Esophagus (tissue), 2 donors: ENCODE measurements at regions not wholly inside any gene's neighbourhood (a gene's known extent, or its start where the extent isn't known, plus 50 kb on each side); places are given as distances from the start of the nearest gene placed in this dataset.

Experiments used
- H3K27ac ChIP-seq, 2 donors: one replicate each; pipeline ENCODE4 v1.5.1; 2013; ENCODE audit warnings: low read depth in 2 of 2, mild to moderate bottlenecking in 2 of 2, inconsistent platforms in 1 of 2, low read length in 1 of 2, moderate library complexity in 1 of 2
- H3K27me3 ChIP-seq, 2 donors: one replicate each; pipeline ENCODE4 v1.6.1; 2013; ENCODE audit warnings: low read length in 2 of 2, control low read depth in 1 of 2, mild to moderate bottlenecking in 1 of 2; ENCODE audit not compliant: insufficient read depth in 2 of 2, control insufficient read depth in 1 of 2
- H3K36me3 ChIP-seq, 2 donors: one replicate each; pipeline ENCODE4 v1.6.1; 2013; ENCODE audit warnings: low read length in 1 of 2; ENCODE audit not compliant: control insufficient read depth in 2 of 2, insufficient read depth in 2 of 2
- H3K4me1 ChIP-seq, 2 donors: one replicate each; pipeline ENCODE4 v1.6.1; 2013; ENCODE audit warnings: low read length in 1 of 2; ENCODE audit not compliant: control insufficient read depth in 2 of 2, insufficient read depth in 2 of 2
- H3K4me3 ChIP-seq, 2 donors: one replicate each; pipeline ENCODE4 v1.5.1; 2013; ENCODE audit warnings: low read length in 2 of 2, mild to moderate bottlenecking in 2 of 2, low read depth in 1 of 2, moderate library complexity in 1 of 2
- H3K9me3 ChIP-seq, 2 donors: one replicate each; pipeline ENCODE4 v1.6.1; 2013; ENCODE audit warnings: mild to moderate bottlenecking in 2 of 2, low read depth in 1 of 2, low read length in 1 of 2, moderate library complexity in 1 of 2; ENCODE audit not compliant: control insufficient read depth in 2 of 2, insufficient read depth in 1 of 2
- WGBS, 2 donors: extraction: QIAGEN DNeasy Blood & Tissue Kit; methylation state at CpG; one replicate each; pipeline ENCODE4 v1.1.7; 2013; 5-methylcytosine and 5-hydroxymethylcytosine counted together
- donor health status: healthy with polysubstance abuse.
- donor health status: Bipolar disorder and iron deficiency.

DNA sequence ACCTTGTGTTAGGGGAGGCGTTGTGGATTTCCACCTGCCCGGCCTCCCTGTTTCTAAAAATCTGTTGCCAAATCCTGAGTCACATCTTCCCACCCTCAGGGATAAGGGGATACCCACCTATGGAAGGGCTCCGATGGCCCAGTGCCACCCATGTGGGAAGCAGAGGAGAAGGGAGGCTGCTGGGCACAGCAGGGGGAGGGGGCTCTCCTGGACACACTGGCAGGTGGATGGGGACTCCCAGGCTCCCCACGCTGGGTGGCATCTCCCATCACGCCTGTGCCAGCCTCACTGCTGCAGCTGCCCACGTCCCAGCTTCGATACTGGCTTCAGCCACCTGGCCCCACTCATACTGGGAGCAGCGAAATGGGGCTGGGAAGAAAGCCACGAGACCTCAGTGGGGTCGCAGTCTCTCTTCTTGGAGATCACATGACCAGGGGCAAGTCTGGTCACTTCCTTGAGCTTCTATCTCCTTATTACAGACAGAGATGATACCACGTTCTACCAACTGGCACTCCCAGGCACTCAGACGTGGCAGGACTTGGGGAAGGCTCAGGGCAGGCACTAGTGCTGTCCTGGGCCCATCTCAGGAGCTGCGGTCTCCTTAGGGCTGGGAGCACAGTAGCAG is 72.2 kb downstream of the PITPNM2 start:
- WGBS, 2 donors, result 85 to 87% methylated on average over 13 of the region's 13 CpGs
- H3K27ac ChIP-seq, result no peak overlapping the region
- H3K4me1 ChIP-seq, result peaks cover 6 to 10% of the 10 kb centered on the region in 2 donors

GRCh38 chr12:123078120-123078465 is 72.8 kb downstream of the PITPNM2 start:
- Histone ChIP-seq H3K9me3 (no peaks in the 10 kb centered on the region), H3K36me3 (no peaks in the 10 kb centered on the region), H3K27ac (no peak overlapping the region), H3K4me3 (no peak overlapping the region), H3K27me3 (no peaks in the 10 kb centered on the region), H3K4me1 (peaks cover 6 to 10% of the 10 kb centered on the region in 2 donors)
- 91 to 96% methylated on average over 12 of the region's 12 CpGs for WGBS, 2 donors

More for the DNA sequence above, 72.2 kb downstream of the PITPNM2 start:
- Histone ChIP-seq H3K4me3 (no peak overlapping the region), H3K36me3 (no peaks in the 10 kb centered on the region), H3K27me3 (no peaks in the 10 kb centered on the region), H3K9me3 (no peaks in the 10 kb centered on the region)

DNA sequence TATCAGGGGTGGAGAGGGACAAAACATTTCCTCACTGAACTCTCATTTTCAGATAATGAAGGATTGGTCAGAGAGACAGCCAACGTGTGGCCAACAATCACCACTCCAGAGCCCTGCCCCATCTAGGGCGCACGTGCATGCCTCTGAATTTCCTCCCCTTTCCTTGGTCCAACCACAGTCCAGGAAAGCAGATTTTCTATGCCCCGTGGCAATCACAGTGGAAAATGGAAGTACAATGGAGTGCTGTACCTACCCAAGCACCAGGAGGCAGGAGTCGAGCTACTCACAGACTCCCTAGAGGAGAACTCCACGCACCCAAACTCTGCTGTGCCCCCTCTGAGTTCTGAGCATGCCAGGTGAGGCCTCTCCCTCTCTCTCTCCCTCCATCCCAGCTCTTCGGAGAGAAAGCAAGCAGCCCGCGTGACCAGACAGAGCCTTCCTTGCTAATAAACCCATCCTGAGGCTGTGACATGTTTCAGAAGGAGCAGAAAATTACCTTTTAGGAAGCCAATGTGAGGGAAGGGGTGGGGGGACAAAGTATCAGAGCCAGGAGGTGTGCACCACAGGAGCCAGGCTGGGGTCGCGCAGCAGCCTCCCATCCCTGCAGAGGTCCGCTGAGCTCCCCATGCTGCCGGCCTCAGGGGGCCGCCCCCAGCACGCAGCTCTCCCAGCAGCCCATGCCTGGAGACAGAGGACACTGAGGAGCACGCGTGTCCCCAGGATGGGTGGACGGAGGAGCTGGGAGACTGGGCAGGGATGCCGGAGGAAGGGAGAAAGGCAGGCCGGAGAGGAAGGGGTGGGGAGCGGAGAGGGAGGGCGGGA is 73.4 kb downstream of the PITPNM2 start:
- no peaks in the 10 kb centered on the region for H3K36me3 ChIP-seq
- no peaks in the 10 kb centered on the region for H3K27me3 ChIP-seq
- H3K9me3 ChIP-seq, result no peaks in the 10 kb centered on the region
- 91 to 92% methylated on average over 22 of the region's 22 CpGs for WGBS, 2 donors
- peaks cover 6 to 10% of the 10 kb centered on the region in 2 donors for H3K4me1 ChIP-seq
- no peak overlapping the region for H3K27ac ChIP-seq
- H3K4me3 ChIP-seq, result no peak overlapping the region

- H3K27ac ChIP-seq, result peak overlapping the region in 1 of 2 donors; percentile 88
- H3K4me3 ChIP-seq, result no peak overlapping the region
- no peaks in the 10 kb centered on the region for H3K36me3 ChIP-seq
- WGBS, 2 donors, result 68 to 74% methylated on average over 11 of the region's 11 CpGs
- no peaks in the 10 kb centered on the region for H3K27me3 ChIP-seq
- no peaks in the 10 kb centered on the region for H3K9me3 ChIP-seq
- peaks cover 11 to 16% of the 10 kb centered on the region in 2 donors for H3K4me1 ChIP-seq
Measured at GRCh38 chr12:123076604-123077297, 74.1 kb downstream of the PITPNM2 start.

DNA sequence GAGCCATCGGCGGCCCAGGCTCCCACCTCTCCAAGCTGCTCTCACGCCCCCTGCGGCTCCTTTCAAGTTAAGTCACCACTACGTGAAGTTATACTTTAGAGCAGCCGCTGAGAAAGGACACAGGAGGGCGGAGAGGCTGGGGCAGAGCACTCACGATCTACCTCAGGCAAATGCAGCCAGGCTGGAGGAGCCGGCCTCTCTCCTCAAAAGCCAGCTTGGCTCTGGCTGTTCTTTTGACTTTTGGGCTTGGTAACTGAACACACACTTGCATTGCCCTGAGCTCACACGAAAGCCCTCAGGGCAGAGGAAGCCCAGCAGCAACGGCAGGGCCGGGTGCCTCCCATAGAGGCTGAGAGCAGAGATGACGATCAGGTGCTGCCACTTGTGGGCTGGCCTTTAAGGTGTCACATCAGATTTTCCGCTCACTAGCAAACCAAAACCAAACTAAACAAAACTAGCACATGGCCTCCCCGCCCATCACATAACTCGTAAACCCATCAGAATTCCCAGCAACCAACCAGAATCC is 75.2 kb downstream of the PITPNM2 start:
- no peak overlapping the region for H3K4me3 ChIP-seq
- H3K27ac ChIP-seq, result peak overlapping the region; percentile 66 to 88
- H3K9me3 ChIP-seq, result no peaks in the 10 kb centered on the region
- no peaks in the 10 kb centered on the region for H3K27me3 ChIP-seq
- peaks cover 12 to 26% of the 10 kb centered on the region in 2 donors for H3K4me1 ChIP-seq
- no peaks in the 10 kb centered on the region for H3K36me3 ChIP-seq
- 30 to 39% methylated on average over 16 of the region's 16 CpGs for WGBS, 2 donors

GRCh38 chr12:123075087-123075645 is 75.7 kb downstream of the PITPNM2 start:
- Histone ChIP-seq H3K4me1 (peaks cover 16 to 31% of the 10 kb centered on the region in 2 donors), H3K27ac (peak overlapping the region; percentile 66 to 88), H3K36me3 (no peaks in the 10 kb centered on the region), H3K4me3 (no peak overlapping the region), H3K9me3 (no peaks in the 10 kb centered on the region), H3K27me3 (no peaks in the 10 kb centered on the region)
- 39 to 56% methylated on average over 11 of the region's 11 CpGs for WGBS, 2 donors

GRCh38 chr12:123073962-123074801 is 76.7 kb downstream of the PITPNM2 start:
- Histone ChIP-seq H3K36me3 (no peaks in the 10 kb centered on the region), H3K27me3 (no peaks in the 10 kb centered on the region), H3K4me1 (peaks cover 19 to 35% of the 10 kb centered on the region in 2 donors), H3K9me3 (no peaks in the 10 kb centered on the region), H3K4me3 (no peak overlapping the region), H3K27ac (no peak overlapping the region)
- 83 to 84% methylated on average over 8 of the region's 8 CpGs for WGBS, 2 donors

- 80 to 87% methylated on average over 3 of the region's 3 CpGs for WGBS, 2 donors
Measured at GRCh38 chr12:123073292-123073691, 77.6 kb downstream of the PITPNM2 start.

More at GRCh38 chr12:123073292-123073691, 77.6 kb downstream of the PITPNM2 start:
- Histone ChIP-seq H3K4me3 (no peak overlapping the region), H3K27me3 (no peaks in the 10 kb centered on the region), H3K27ac (no peak overlapping the region), H3K36me3 (no peaks in the 10 kb centered on the region), H3K4me1 (peaks cover 19 to 35% of the 10 kb centered on the region in 2 donors), H3K9me3 (no peaks in the 10 kb centered on the region)
